HG03521 (cell line): ENCODE measurements at regions not wholly inside any gene's neighbourhood (a gene's known extent, or its start where the extent isn't known, plus 50 kb on each side); places are given as distances from the start of the nearest gene placed in this dataset.
"Not testable (repeated sequence)": the region's sequence is repeated elsewhere in the genome, so short reads cannot be mapped to it uniquely, and the experiment has no call there.

ENCODE experiments used
- ATAC-seq: cut with Tn5 transposase; IDR thresholded peaks from one replicate; pipeline ENCODE4 v1.9.1; 2021; ENCODE audit warnings: mild to moderate bottlenecking, moderate library complexity; ENCODE audit not compliant: unreplicated experiment

- no peak for ATAC-seq
Measured at GRCh38 chr1:188127507-188127906, 1298.8 kb downstream of the PLA2G4A start.

GRCh38 chr1:188128761-188129160, 1300.0 kb downstream of the PLA2G4A start:
- no peak for ATAC-seq

GRCh38 chr1:188129856-188130838, 1301.4 kb downstream of the PLA2G4A start:
- ATAC-seq: no peak

GRCh38 chr1:188137221-188137620, 1308.5 kb downstream of the PLA2G4A start:
- no peak for ATAC-seq

GRCh38 chr1:188140958-188141357, 1312.2 kb downstream of the PLA2G4A start:
- no peak for ATAC-seq

GRCh38 chr1:188154196-188154595, 1325.4 kb downstream of the PLA2G4A start:
- no peak for ATAC-seq

- no peak for ATAC-seq
Measured at GRCh38 chr1:188154761-188155160, 1326.0 kb downstream of the PLA2G4A start.

- no peak for ATAC-seq
Measured at GRCh38 chr1:188155261-188155660, 1326.5 kb downstream of the PLA2G4A start.

- ATAC-seq: no peak
Measured at GRCh38 chr1:188164459-188164858, 1335.7 kb downstream of the PLA2G4A start.

- ATAC-seq: no peak
Measured at GRCh38 chr1:188166654-188167053, 1337.9 kb downstream of the PLA2G4A start.

GRCh38 chr1:188169971-188170370, 1341.2 kb downstream of the PLA2G4A start:
- no peak for ATAC-seq

GRCh38 chr1:188170411-188170810, 1341.7 kb downstream of the PLA2G4A start:
- ATAC-seq: no peak

- no peak for ATAC-seq
Measured at GRCh38 chr1:188170935-188171334, 1342.2 kb downstream of the PLA2G4A start.

GRCh38 chr1:188182063-188182462, 1353.3 kb downstream of the PLA2G4A start:
- not testable (repeated sequence) for ATAC-seq

- no peak for ATAC-seq
Measured at GRCh38 chr1:188188317-188188716, 1359.6 kb downstream of the PLA2G4A start.

GRCh38 chr1:188194916-188195315, 1366.2 kb downstream of the PLA2G4A start:
- ATAC-seq: no peak

- no peak for ATAC-seq
Measured at GRCh38 chr1:188218289-188218688, 1389.5 kb downstream of the PLA2G4A start.

GRCh38 chr1:188220051-188220450, 1391.3 kb downstream of the PLA2G4A start:
- no peak for ATAC-seq

- no peak for ATAC-seq
Measured at GRCh38 chr1:188224263-188224662, 1395.5 kb downstream of the PLA2G4A start.

- ATAC-seq: no peak
Measured at GRCh38 chr1:188225975-188226374, 1397.2 kb downstream of the PLA2G4A start.

GRCh38 chr1:188228623-188229022, 1399.9 kb downstream of the PLA2G4A start:
- no peak for ATAC-seq

GRCh38 chr1:188237573-188238348, 1409.0 kb downstream of the PLA2G4A start:
- ATAC-seq: no peak
